WERI-Rb-1 (cell line): ENCODE measurements at regions not wholly inside any gene's neighbourhood (a gene's known extent, or its start where the extent isn't known, plus 50 kb on each side); places are given as distances from the start of the nearest gene placed in this dataset.
"Not testable (repeated sequence)": the region's sequence is repeated elsewhere in the genome, so short reads cannot be mapped to it uniquely, and the experiment has no call there.

Experiments used
- DNase-seq: peaks from one replicate; pipeline ENCODE4 v3.0.0-alpha.2; 2020
- H3K27ac ChIP-seq: fragments of 250-450 bp; sonication (Bioruptor Pico); 2 replicates; pipeline ENCODE4 v1.5.1; 2020; ENCODE audit warnings: mild to moderate bottlenecking, moderate library complexity
- H3K27me3 ChIP-seq: fragments of 250-450 bp; sonication (Bioruptor Pico); 2 replicates; pipeline ENCODE4 v1.5.1; 2021; ENCODE audit warnings: mild to moderate bottlenecking, low read depth, moderate library complexity; ENCODE audit not compliant: insufficient read depth, severe bottlenecking
- H3K36me3 ChIP-seq: fragments of 250-450 bp; sonication (Bioruptor Pico); 2 replicates; pipeline ENCODE4 v1.5.1; 2020; ENCODE audit warnings: mild to moderate bottlenecking, moderate library complexity
- H3K4me3 ChIP-seq: 2 replicates; pipeline ENCODE4 v1.5.1; 2011; ENCODE audit warnings: low read depth, mild to moderate bottlenecking, control low read depth, low read length
- H3K9me3 ChIP-seq: fragments of 250-450 bp; sonication (Bioruptor Pico); 2 replicates; pipeline ENCODE4 v1.5.1; 2021; ENCODE audit warnings: mild to moderate bottlenecking, moderate library complexity; ENCODE audit not compliant: severe bottlenecking
- TF ChIP-seq, protein P1 (sequence below): IDR thresholded peaks from 2 replicates; pipeline ENCODE4 v1.5.1; 2011; ENCODE audit warnings: low read depth, mild to moderate bottlenecking, control low read depth, inconsistent platforms, low read length

DNA sequence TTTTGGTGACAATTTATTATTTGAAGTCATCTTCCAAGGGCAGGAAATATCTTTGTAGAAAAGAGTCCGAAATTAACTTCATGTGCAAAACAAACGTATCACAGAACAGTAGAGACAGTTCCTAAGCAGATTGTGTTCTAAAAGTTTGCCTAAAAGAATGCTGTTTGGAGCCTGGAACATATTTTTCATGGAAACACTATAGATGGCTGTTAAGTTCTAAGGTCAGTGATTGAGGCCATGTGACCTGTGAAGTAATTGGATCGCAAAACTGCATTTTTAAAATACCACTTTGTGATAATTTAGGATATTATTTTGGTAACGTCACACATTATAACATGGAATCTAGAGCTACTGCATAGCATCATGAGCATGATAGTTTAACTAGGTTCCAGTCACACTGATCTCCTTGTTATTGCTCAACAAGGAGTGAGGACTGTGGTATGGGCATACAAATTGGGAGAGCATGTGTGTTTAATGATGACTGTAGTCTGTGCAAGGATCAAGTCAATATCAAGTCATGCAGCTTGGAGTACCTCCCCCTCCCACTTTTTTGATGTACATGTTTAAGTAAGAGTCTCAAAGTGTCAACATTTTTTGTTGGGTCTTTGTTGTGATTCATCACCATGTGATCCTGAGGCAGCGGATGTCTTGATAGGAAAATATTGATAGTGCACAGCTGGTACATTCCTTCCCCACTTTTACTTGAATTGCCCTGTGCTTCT, 609.3 kb upstream of the CITED2 start:
- Histone ChIP-seq H3K27ac (no peak overlapping the region), H3K4me3 (no peak overlapping the region), H3K9me3 (no peaks in the 10 kb centered on the region), H3K27me3 (no peaks in the 10 kb centered on the region), H3K36me3 (no peaks in the 10 kb centered on the region)
- TF ChIP-seq, protein P1, sequence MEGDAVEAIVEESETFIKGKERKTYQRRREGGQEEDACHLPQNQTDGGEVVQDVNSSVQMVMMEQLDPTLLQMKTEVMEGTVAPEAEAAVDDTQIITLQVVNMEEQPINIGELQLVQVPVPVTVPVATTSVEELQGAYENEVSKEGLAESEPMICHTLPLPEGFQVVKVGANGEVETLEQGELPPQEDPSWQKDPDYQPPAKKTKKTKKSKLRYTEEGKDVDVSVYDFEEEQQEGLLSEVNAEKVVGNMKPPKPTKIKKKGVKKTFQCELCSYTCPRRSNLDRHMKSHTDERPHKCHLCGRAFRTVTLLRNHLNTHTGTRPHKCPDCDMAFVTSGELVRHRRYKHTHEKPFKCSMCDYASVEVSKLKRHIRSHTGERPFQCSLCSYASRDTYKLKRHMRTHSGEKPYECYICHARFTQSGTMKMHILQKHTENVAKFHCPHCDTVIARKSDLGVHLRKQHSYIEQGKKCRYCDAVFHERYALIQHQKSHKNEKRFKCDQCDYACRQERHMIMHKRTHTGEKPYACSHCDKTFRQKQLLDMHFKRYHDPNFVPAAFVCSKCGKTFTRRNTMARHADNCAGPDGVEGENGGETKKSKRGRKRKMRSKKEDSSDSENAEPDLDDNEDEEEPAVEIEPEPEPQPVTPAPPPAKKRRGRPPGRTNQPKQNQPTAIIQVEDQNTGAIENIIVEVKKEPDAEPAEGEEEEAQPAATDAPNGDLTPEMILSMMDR: no peak
- no peak for DNase-seq

DNA sequence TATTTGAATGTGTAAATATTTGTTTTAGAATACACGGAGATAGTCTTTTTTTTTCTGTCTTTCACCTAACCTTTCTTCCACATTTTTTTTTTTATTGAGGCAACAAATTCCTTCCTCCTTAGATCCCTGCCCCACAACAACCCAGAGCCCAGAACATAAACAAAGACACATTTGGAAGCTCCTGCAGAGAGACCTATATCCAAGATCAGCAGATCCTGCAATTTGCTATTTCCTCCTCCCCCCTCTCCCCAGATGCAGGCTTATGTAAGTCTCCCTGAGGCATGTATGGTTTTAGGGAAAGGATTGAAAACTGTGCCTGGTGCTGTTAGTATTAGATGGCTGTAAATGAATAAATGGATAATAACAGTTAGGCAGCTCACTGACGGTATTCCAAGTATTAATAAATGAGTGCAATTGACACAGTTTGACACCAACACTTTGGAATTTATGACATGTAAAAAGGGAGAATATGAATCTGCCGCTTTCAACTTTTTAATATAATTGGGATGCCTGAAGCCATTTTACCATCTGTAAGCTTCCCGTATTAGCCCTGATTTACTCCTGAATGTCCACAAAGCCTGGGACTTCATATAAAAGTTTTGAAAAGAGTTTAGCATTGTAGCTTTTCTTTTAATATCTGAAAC, 608.3 kb upstream of the CITED2 start:
- H3K27ac ChIP-seq: no peak overlapping the region

DNA sequence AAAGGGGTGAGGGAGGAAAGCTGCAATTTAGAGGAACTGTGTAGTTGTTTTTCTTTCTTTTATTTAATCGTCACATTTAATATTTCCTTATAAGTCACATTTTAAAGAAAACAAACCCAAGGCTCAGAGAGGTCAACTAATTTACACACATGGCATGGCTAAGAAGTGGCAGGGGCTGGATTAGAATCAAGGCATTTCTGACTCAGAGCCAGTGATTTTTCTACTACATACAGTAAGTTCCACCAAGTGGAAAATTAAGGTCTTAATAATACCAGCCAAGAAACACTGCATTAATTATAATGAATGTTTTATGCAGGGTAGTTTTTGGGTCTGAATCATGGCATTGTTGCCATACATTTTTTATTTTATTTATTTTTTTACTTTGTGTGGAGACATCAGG, 607.7 kb upstream of the CITED2 start:
- Histone ChIP-seq H3K4me3 (peak overlapping the region; percentile 25), H3K27ac (peak overlapping the region; percentile 12; the same call in 1 of the 2 replicates), H3K9me3 (no peaks in the 10 kb centered on the region), H3K27me3 (no peaks in the 10 kb centered on the region), H3K36me3 (no peaks in the 10 kb centered on the region)
- TF ChIP-seq, protein P1: no peak
- DNase-seq: no peak

More for the DNA sequence above, 608.3 kb upstream of the CITED2 start:
- no peak overlapping the region for H3K4me3 ChIP-seq
- DNase-seq: no peak
- no peaks in the 10 kb centered on the region for H3K36me3 ChIP-seq
- H3K27me3 ChIP-seq: no peaks in the 10 kb centered on the region
- TF ChIP-seq, protein P1: no peak
- H3K9me3 ChIP-seq: no peaks in the 10 kb centered on the region

DNA sequence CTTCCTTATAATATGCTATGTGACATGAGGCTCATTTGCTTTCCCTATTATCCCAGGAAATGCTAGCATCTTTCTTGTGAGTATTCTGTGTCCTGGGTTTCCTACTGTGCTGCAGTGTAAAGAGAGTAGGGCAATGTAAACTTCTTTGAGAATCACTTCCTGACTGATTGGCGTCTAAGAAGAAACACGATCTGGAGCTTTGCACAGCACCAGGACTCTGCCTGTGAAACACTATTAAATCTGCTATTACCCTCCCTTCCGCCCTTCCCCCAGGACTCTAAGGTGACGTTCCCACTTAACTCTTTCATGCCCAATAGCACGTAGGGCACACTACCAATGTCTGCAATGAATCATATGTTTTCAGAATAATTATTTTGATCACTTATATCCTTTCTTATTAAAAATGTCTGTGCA, 607.3 kb upstream of the CITED2 start:
- Histone ChIP-seq H3K9me3 (no peaks in the 10 kb centered on the region), H3K36me3 (no peaks in the 10 kb centered on the region), H3K4me3 (peak overlapping the region; percentile 25), H3K27me3 (no peaks in the 10 kb centered on the region), H3K27ac (peak overlapping the region; percentile 12; the same call in 1 of the 2 replicates)
- DNase-seq: peak; percentile 61
- TF ChIP-seq, protein P1: no peak

DNA sequence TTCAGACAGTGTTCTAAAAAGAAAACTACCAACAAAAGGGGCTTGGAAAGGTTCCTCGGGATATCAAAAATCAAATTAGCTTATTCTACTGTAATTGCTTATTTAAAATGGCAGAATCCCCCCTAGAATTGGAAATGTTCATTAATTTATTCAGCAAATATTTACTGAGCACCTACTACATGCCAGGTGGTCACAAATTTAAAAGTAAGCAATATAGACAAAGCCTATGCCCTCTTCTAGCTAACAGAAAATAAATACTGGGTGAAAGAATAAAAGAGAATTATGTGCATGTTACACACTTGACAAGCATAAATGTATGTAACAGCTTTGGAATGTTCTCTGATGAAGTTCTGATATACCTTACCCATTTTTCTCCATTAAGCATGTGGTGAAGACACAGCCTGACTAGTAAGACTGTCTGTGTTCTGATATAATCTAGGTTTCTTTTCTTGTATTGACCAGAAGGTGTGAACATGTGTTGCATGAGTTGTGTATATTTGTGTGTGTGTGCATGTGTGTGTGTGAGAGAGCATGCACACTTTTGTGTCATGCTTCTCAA, 606.7 kb upstream of the CITED2 start:
- TF ChIP-seq, protein P1: no peak
- Histone ChIP-seq H3K36me3 (no peaks in the 10 kb centered on the region), H3K9me3 (no peaks in the 10 kb centered on the region), H3K27me3 (no peaks in the 10 kb centered on the region), H3K4me3 (no peak overlapping the region), H3K27ac (no peak overlapping the region)
- DNase-seq: no peak

DNA sequence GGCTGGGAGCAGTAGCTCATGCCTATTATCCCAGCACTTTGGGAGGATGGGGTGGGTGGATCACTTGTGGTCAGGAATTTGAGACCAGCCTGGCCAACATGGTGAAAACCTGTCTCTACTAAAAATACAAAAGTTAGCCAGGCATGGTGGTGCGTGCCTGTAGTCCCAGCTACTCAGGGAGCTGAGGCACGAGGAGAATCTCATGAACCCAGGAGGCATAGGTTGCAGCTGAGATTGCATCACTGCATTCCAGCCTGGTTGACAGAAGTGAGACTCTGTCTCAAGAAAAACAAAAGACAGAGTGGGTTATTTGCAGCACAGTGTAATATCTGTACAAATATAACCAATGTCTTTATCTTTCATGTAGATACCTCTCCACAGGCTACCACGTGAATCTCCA, 606.2 kb upstream of the CITED2 start:
- DNase-seq, H3K36me3 ChIP-seq, H3K27ac ChIP-seq, H3K9me3 ChIP-seq, H3K4me3 ChIP-seq, H3K27me3 ChIP-seq: not testable (repeated sequence)
